NB4 (cell line): ENCODE measurements at regions not wholly inside any gene's neighbourhood (a gene's known extent, or its start where the extent isn't known, plus 50 kb on each side); places are given as distances from the start of the nearest gene placed in this dataset.

ENCODE experiments used
- CTCF ChIP-seq: IDR thresholded peaks from one replicate; pipeline ENCODE4 v1.5.1; 2012; ENCODE audit warnings: low read depth, low read length
- POLR2A ChIP-seq: IDR thresholded peaks from 2 replicates; pipeline ENCODE4 v1.6.1; 2011; ENCODE audit warnings: mild to moderate bottlenecking; ENCODE audit not compliant: insufficient read length; ENCODE audit errors: extremely low read depth

DNA sequence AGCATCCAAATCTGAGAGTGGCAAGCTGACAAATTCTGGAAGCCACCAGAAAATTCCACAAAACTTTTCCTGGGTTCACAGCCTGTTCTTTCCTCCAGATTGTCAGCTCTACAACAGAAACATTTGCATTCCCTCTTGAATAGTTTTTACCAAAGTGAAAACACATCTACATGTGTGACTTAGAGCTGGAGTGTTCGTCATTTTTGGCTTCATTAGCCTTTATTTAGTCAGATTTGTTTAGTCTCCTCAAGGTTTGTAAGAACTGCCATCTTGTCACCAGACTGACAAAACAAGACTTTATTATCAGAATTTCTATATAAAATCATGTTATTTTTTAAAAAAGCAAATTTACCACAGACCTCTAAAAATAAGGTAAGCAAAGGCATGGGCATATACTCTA, 347.3 kb downstream of the TRIM36 start:
- no peak for TF ChIP-seq CTCF
- no peak for TF ChIP-seq POLR2A
